ENCODE measurements at regions not wholly inside any gene's neighbourhood (a gene's known extent, or its start where the extent isn't known, plus 50 kb on each side); places are given as distances from the start of the nearest gene placed in this dataset.

- TF ChIP-seq TAF1 (IDR thresholded peaks at IDR 0.05; ENCODE audit: borderline replicate concordance, low read depth, low read length) (no peak), MEF2A (IDR thresholded peaks at IDR 0.05; ENCODE audit: borderline replicate concordance, low read depth) (no peak), SIN3A (IDR thresholded peaks at IDR 0.05; ENCODE audit: borderline replicate concordance, low read depth, low read length) (no peak), MXI1 (IDR thresholded peaks at IDR 0.05; ENCODE audit: low read depth, low read length) (no peak)
Observed at GRCh38 chr3:181885868-181886630, 174.3 kb downstream of the SOX2 start (continued).

DNA sequence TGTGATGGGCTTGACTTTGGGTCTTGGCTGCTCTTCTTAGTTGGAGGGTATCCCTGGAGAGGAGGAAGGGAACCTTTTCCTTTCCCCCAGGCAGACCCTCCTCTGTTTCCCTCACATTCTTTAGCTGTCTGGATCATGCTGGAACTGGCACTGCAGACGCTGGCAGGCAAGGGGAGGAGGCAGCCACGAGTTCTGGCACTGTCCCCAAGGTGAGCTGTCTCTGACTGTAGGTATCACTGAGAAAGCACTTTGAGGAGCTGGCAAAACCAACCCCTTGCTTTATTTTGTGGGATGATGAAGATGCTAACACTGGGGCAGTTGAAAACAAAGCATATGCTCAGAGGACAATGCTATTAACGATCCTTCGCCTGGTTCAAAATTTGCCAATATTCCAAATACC, 175.0 kb downstream of the SOX2 start:
- no peaks in the 10 kb centered on the region for H3K36me3 ChIP-seq (replicated peaks in 1 of 2; ENCODE audit: control insufficient read depth in 1 of 2, insufficient read depth in 2 of 2, low read length in 1 of 2)
- no peaks in the 10 kb centered on the region for H3K27me3 ChIP-seq (ENCODE audit: insufficient read depth)
- H3K4me3 ChIP-seq (ENCODE audit: low read depth in 2 of 2, low read length in 1 of 2), result no peak overlapping the region
- no peaks in the 10 kb centered on the region for H3K9me2 ChIP-seq
- ChIA-PET POLR2A (no interaction called here), CTCF (no interaction called here)
- H3K4me1 ChIP-seq (ENCODE audit: control insufficient read depth in 1 of 2, insufficient read depth in 2 of 2, low read depth in 1 of 2, low read length in 1 of 2), result peaks cover 0 to 3% of the 10 kb centered on the region in 2 experiments; a peak in 1 of 4 replicates
- no peaks in the 10 kb centered on the region for H4K20me1 ChIP-seq (ENCODE audit: insufficient read depth)
- H3K79me2 ChIP-seq (ENCODE audit: insufficient read depth), result no peaks in the 10 kb centered on the region
- no peak for TF ChIP-seq SIN3A (IDR thresholded peaks at IDR 0.05; ENCODE audit: borderline replicate concordance, low read depth, low read length)
- no peak overlapping the region for H3K4me2 ChIP-seq
- 72% methylated on average over 4 of the region's 4 CpGs for WGBS (ENCODE audit: low lambda C conversion rate)
- H3K27ac ChIP-seq (ENCODE audit: low read depth in 2 of 2, low read length in 1 of 2), result no peak overlapping the region
- no peaks in the 10 kb centered on the region for H3F3A ChIP-seq (replicated peaks; ENCODE audit: insufficient read depth)
- H3K9me3 ChIP-seq, result no peaks in the 10 kb centered on the region
- H2AFZ ChIP-seq (ENCODE audit: low read depth), result no peak overlapping the region
- no peak overlapping the region for H3K9ac ChIP-seq
- DNase-seq, result no peak

DNA sequence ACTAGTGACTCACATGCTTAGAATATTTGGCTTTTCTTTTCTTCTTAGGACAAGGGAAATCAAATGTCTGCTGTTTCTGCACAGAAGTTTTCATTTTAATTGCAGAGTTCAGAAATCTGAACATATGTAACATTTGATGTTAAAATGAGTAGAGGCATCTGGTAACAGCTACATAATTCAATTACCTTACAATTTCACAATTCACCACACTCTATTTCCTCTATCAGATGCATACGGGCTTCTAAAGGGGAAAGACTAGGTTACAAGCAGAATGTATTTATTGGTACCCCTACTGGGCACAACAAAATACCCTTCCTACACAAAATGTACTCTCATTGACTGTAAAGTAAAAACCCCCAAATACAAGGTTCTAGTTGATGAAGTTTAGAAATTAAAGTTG, 176.0 kb downstream of the SOX2 start:
- peak overlapping the region in 1 of 2 experiments; percentile 6; a peak in 1 of 4 replicates for H3K27ac ChIP-seq (ENCODE audit: low read depth in 2 of 2, low read length in 1 of 2)
- ChIA-PET POLR2A (no interaction called here), CTCF (interaction anchor here (1.5 kb wide), 1 partner anchor 20 kb away, joined by 3 read pairs; no protein-coding TSS in a partner anchor)
- DNase-seq, result peak; percentile 57
- H3K4me1 ChIP-seq (ENCODE audit: control insufficient read depth in 1 of 2, insufficient read depth in 2 of 2, low read depth in 1 of 2, low read length in 1 of 2), result peaks cover 0 to 3% of the 10 kb centered on the region in 2 experiments; a peak in 1 of 4 replicates
- no peak overlapping the region for H3K9ac ChIP-seq
- H3K79me2 ChIP-seq (ENCODE audit: insufficient read depth), result no peaks in the 10 kb centered on the region
- TF ChIP-seq RFX5 (IDR thresholded peaks at IDR 0.05; ENCODE audit: low read length) (no peak), YY1 (IDR thresholded peaks at IDR 0.05; ENCODE audit: low read depth) (no peak), TCF12 (IDR thresholded peaks at IDR 0.05) (no peak), EP300 (IDR thresholded peaks at IDR 0.05; ENCODE audit: borderline replicate concordance in 1 of 2, low read depth in 1 of 2, low read length in 1 of 2) (peak in 1 of 2 experiments; percentile 32; a peak in 1 of 4 replicates), RCOR1 (IDR thresholded peaks at IDR 0.05; ENCODE audit: low read length) (peak; percentile 87), JUND (IDR thresholded peaks at IDR 0.05) (no peak), PBX3 (IDR thresholded peaks at IDR 0.05) (no peak), RXRA (IDR thresholded peaks at IDR 0.05; ENCODE audit: borderline replicate concordance, low read depth) (no peak), FOXM1 (IDR thresholded peaks at IDR 0.05; ENCODE audit: low read depth) (no peak), TAF1 (IDR thresholded peaks at IDR 0.05; ENCODE audit: borderline replicate concordance, low read depth, low read length) (no peak), GABPA (IDR thresholded peaks at IDR 0.05; ENCODE audit: low read depth) (no peak), CHD2 (IDR thresholded peaks at IDR 0.05; ENCODE audit: low read length, partially characterized antibody) (no peak), TEAD4 (IDR thresholded peaks at IDR 0.05; ENCODE audit: borderline replicate concordance, insufficient read depth) (no peak)
- TF ChIP-seq, protein P1, sequence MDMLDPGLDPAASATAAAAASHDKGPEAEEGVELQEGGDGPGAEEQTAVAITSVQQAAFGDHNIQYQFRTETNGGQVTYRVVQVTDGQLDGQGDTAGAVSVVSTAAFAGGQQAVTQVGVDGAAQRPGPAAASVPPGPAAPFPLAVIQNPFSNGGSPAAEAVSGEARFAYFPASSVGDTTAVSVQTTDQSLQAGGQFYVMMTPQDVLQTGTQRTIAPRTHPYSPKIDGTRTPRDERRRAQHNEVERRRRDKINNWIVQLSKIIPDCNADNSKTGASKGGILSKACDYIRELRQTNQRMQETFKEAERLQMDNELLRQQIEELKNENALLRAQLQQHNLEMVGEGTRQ (IDR thresholded peaks at IDR 0.05; ENCODE audit: borderline replicate concordance, low read depth, low read length), result no peak
- no peaks in the 10 kb centered on the region for H3F3A ChIP-seq (replicated peaks; ENCODE audit: insufficient read depth)
- whole genome bisulfite sequencing (ENCODE audit: low lambda C conversion rate), result 34% methylated on average over 1 of the region's 1 CpG
- no peak overlapping the region for H2AFZ ChIP-seq (ENCODE audit: low read depth)
- no peak overlapping the region for H3K4me3 ChIP-seq (ENCODE audit: low read depth in 2 of 2, low read length in 1 of 2)
- H3K27me3 ChIP-seq (ENCODE audit: insufficient read depth), result no peaks in the 10 kb centered on the region
- H3K4me2 ChIP-seq, result no peak overlapping the region
- no peaks in the 10 kb centered on the region for H3K36me3 ChIP-seq (replicated peaks in 1 of 2; ENCODE audit: control insufficient read depth in 1 of 2, insufficient read depth in 2 of 2, low read length in 1 of 2)
- no peaks in the 10 kb centered on the region for H4K20me1 ChIP-seq (ENCODE audit: insufficient read depth)
- no peaks in the 10 kb centered on the region for H3K9me3 ChIP-seq
- H3K9me2 ChIP-seq, result no peaks in the 10 kb centered on the region

All from SK-N-SH (cell line).